ENCODE measurements at regions not wholly inside any gene's neighbourhood (a gene's known extent, or its start where the extent isn't known, plus 50 kb on each side); places are given as distances from the start of the nearest gene placed in this dataset.
"Not testable (repeated sequence)": the region's sequence is repeated elsewhere in the genome, so short reads cannot be mapped to it uniquely, and the experiment has no call there.

DNA sequence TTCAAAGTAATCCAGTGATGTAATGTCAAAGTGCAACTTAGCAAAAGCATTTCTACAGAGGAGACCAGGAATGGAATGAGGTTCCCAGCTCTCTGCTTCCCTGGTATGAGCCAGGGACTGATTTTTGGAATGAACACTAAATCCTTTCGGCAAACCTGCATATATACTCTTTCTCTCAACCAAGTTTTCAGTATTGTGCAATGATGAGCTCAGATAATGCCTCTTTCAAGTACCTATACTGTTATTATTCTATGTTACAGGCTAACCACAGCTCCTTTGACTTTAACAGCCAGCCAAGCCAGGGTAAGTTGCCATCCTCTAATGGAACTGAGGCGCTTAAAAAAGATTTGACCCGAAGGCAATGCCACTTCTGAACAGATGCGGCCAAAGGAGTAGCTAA lies 104.9 kb upstream of the FSCB start:
- DNase-seq, result no peak

DNA sequence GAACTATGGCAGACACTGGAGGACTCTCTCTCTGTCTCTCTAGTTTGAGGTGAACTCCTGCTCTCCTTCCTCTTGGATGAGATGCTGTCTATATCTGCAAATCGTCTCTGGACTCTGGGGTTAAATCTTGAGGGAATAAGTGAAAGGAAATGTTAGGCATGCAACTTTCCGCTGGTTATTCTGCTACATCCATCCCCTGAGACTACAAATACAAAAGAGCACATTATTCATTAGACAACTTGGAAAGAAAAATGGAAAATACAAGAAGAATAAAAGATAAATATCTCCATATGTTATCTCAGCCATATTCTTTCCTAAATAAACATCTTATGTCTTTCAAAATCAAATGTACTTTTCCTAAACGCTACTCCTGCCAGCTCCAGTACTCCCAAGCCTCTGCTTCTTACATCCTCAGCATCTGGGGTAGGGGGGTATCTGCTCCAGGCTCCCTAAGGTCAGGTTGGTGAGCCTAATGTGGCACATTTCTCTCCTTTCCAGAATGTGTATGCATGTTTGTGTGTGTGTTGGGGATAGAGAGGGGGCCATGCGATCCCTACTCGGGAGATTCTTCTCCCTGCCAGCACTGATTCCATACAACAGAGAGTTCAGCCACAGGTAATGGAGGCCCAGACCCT lies 102.9 kb upstream of the FSCB start:
- no peak for DNase-seq

DNA sequence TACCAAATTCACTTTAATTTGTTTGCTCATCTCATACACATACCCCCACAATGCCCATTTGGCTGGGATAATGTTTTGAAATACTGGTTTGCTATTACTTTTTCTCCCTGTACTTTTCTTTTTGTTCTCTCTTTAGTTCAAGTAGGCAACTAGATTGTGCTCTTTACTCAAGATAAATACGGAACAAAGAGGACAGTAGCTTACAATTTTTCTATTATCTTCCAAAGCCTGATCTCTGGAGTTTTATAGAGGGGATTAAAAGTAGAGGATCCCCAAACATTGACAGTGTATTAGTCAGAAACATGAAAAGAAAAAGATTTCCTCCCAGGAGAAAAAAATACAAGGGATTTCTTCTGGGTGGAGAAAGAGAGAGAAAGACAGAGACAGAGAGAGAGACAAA lies 102.1 kb upstream of the FSCB start:
- DNase-seq, result no peak

GRCh38 chr14:44607701-44608100 lies 100.6 kb upstream of the FSCB start:
- no peak for DNase-seq

- DNase-seq, result no peak
These were observed 99.5 kb upstream of the FSCB start for GRCh38 chr14:44606576-44606975.

- not testable (repeated sequence) for DNase-seq
These were observed 94.2 kb upstream of the FSCB start for GRCh38 chr14:44601266-44601665.

DNA sequence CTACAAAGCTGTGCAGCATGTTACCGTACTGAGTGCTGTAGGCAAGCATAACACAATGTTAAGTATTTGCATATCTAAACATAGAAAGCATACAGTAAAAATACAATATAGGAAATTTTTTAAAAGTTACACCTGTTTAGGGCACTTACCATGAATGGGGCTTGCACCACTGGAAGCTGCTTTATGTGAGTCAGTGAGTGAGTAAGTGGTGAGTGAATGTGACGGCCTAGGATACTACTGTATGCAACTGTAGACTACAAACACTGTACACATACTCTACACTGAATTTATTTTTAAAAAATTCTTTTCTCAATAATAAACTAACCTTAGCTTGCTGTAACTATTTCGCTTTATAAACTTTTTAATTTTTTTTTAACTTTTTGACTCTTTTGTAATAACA lies 82.1 kb upstream of the FSCB start:
- DNase-seq, result no peak

DNA sequence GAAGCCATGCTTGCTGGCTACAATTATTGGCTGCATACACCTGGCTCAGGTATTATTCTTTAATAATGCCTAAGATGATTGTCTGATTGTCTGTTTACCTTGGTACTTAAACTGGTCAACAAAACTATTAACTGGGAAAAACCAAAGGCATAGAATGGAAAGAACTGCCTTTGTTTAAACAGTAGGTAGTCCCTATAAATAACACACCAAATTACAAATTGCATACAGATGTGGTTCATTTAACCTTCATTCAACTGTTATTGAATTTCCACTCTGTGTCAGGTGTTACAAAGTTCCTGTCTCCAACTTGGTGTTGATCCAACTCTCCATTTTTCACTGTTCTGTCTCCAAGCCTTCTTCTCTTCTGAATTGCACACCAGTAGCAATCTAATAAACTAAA lies 79.8 kb upstream of the FSCB start:
- no peak for DNase-seq

DNA sequence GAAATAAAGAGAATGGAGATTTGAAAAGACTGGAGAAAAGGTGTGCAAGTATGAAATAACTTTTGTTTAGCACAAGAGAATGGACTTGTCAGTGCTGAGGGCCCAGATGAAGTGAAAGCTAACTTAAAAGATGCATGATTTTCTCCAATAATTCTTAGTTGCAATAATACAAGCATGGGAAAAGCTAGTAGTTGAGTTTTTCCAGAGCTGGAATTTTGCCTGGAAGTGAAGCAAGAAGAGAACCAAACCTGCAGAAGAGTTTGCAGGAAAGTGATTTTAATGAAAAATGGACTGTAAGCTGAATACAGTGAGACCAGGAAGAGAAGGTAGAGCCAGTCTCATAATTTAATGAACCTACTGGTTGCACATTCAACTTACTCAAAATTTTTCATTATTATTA lies 69.3 kb upstream of the FSCB start:
- DNase-seq, result no peak

DNA sequence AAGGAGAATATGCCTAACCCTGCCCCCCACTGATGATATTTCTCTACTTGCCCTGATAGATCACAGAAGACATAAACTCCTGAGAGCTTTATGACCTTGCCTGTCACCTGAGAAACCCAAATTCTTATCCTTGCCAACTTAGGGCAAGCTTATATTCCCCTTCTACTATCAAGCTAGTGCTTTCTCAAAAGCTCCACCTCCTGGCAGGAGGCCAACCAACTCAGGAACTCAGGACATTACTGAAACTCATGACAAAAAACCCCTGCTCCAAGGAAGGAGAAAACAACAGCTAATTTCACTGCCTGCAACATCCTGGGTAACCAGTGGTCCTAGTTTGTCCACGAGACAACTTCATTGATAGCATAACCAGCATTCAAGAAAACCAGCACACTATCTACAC lies 60.9 kb upstream of the FSCB start:
- DNase-seq, result no peak

- DNase-seq, result no peak
These were observed 58.9 kb upstream of the FSCB start for GRCh38 chr14:44565968-44566367.

GRCh38 chr14:44564908-44565307 lies 57.8 kb upstream of the FSCB start:
- peak; percentile 1 for DNase-seq
